HG02852 (cell line): ENCODE measurements at regions not wholly inside any gene's neighbourhood (a gene's known extent, or its start where the extent isn't known, plus 50 kb on each side); places are given as distances from the start of the nearest gene placed in this dataset.

ENCODE experiments used
- ATAC-seq: cut with Tn5 transposase; IDR thresholded peaks from one replicate; pipeline ENCODE4 v1.9.1; 2021; ENCODE audit warnings: mild to moderate bottlenecking, moderate library complexity; ENCODE audit not compliant: unreplicated experiment

DNA sequence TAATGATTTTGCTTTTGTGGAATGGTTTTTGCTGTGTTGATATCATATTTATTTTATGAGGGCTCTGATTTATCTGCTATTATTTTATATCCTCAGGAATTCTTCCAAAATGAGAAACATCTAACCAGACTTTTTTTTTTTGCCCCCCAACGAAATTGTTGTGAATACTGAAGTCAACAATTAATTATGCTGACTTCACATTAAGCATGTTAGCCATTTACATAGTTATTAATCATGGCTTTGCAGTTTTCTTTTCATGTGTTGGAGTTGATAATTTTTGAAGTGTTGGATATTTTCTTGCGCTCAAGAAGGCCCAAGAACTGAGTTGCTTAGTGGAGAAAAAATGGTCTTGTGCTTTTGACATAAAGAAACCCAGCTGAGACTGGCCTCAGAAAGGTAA is 246.6 kb upstream of the CRY1 start:
- ATAC-seq: no peak

DNA sequence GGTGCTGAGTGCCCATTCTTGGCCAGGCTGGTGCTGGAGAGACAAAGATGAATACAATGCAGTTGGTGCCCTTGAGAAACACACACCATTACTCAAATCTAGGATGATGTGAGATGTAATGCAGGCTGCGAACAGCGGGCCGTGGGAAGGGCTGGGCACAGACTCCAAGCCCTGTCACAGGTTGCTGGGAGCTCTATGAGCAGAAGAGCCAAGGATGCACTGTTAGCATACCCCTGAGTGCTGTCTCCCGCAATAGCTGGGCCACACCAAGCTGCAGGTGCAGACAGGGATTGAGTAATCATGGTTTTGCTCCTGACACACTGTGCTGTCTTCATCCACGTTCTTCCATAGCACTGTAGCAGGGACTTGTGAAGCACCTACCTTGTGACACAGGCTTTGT is 247.5 kb upstream of the CRY1 start:
- ATAC-seq: no peak

DNA sequence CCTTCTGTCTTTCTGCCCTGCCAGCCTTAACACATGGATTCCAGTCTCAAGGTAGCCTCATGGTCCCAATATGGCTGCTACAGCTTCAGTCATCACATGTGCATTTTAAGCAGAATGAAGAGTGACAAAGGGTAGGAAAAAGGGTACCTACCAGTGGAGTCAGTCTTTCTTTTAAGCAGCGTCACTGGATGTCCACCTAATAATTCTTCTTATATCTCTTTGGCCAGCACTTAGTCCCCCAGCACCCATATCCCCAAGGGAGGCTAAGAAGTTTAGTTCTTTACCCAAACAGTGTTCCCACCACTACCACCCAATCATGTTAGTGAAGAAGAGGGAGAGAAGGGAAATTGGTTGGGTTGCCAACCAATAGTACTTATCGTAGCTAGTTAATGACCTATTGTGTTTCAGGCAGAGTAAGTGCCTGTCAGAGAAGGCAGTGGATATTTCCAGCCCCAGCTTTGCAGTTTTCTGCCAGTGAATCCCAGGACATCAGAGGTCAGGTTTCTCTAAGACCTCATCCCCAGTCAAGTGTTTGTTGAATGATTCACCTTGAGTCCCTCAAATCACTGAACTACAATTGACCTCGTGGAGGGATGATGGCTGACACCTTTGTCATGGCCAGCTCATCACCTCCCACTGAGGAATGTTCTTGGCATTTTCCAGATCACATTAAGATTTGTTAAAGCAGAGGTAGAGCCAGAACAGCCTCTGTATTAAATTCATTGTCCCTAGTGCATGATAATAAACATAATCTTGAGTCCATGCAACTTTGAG is 250.9 kb upstream of the CRY1 start:
- ATAC-seq: no peak

DNA sequence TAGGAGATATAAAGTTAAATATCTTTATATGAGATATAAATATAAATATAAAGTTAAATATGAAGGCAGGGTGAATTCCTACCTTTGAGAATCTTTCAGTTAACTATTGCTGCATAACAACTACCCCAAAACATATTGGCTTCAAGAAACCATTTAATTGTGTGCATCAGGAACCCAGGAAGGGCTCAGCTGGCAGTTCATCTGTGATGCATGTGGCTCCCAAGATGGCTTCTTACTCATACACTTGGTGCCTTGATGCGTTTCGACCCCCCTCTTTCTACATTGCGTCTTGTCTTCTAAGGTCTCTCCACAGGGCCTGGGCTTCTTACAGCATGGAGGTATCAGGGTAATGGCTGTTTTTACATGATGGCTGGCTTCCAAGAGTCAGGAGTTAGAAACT is 253.9 kb upstream of the CRY1 start:
- ATAC-seq: no peak

DNA sequence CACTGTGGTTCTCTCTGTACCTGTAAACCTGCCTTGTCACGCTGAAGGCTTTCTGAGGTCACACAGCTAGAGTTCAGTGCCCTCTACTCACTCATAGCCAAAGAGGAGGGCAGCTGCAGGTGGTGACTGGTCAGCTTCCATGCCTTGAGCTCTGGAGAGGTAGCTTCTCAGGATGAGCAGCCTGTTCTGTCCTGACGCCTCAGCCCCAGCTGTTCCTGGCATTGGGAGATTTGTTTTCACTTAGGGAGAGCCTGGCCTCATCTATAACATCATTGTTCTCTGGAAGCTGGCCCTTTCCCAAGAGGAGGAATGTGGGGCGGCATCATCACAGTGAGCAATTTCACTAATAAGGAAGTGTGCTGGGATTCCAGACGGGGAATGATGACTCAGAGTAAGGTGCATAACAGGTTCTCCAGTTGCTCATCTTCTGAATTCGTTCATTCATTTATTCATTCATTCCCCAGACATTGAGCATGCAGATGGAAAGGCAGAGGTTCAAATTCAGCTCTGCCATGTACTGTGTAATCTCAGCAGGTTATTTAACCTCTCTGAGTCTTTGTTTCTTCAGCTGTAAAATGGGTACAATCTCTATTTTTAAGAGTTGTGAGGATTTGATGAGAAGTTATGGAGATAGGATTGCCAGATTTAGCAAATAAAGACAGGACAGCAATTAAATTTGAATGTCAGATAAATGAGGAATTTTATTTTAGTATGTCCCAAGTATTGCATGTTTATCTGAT is 255.8 kb upstream of the CRY1 start:
- no peak for ATAC-seq

DNA sequence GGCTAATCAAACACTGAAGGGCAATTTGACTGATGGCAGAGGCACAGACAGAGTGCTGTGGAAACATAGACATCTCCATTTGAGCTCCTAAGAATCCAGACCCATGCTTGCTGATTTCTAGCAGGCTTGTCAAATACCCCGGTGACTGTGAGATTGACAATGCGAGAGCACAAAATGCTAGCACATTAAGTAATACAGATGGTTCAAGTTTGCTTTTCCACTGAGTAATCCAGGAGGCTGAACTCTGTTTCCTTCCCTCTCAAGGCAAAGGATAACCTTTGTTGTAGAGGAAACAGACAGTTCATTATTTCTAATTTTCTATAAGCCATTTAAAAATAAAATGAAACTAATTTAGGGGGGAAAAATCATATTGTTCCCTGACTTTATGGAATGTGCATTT is 256.5 kb upstream of the CRY1 start:
- ATAC-seq: no peak

DNA sequence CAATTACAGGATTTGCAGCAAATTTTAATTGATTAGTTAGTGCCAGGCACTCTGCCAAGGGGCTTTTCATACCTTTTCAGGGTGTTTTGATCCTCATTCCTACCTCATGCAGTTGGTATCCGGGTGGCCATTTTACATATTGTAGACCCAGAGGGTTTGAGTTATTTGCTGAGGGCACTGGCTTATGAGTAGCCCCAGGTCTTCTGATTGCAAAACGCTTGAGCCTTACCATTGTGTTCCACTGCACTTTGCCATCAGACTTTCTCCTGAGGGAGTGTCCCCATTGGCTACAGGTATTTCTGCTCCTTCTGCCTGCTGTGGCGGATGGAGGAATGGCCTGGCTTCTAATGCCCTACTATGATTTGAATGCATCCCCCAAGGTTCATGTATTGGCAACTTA is 257.8 kb upstream of the CRY1 start:
- ATAC-seq: no peak

DNA sequence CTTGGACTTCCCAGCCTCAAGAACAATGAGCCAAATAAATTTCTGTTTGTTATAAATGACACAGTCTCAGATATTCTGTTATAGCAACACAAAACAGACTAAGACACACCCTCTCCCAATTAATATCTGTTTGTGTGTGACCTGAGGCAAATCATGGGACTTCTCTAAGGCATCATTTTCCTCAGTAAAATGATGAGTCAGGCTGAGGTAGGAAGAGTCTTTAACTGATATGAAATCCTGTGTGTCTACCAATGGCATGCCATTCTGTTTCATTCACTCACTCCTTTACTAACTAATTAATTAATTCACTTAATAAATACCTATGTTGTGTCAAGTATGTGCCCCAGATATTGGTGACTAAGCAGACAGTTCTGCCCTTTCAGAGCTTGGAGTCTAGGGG is 258.4 kb upstream of the CRY1 start:
- no peak for ATAC-seq

DNA sequence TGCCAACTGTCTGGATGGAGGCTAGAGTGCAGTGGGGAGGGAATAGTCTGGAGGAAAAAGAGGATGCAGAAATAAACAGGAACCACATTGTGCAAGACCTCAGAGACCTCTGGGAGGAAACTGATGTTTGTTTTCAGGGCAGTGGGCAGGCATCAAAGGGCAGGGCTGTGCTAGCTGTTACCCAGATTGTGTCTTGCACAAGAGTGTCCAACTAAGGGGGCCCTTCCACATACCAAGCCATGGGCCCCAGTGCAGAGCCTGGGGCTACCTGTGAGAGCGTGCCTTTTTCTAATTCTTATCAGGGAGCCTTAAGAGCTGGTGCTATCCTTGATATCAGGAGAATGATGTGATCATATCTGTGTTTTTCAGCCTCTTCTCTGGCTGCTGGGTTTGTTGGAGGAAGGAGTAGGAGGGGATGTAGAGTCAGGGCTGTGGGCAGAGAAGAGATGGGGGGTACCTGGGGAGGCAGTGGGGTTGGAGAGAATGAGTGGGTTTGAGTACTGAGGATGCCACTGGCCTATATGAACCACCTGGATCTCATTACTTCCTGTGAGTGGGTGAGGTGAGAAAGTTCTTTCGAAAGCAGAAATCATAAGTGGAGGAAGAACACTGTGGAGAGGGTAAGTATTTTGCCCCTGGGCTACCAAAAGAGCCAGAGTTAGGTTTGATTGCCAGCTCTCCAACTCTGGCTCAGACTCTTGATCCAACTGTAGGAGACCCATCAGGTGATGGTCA is 259.2 kb upstream of the CRY1 start:
- no peak for ATAC-seq

DNA sequence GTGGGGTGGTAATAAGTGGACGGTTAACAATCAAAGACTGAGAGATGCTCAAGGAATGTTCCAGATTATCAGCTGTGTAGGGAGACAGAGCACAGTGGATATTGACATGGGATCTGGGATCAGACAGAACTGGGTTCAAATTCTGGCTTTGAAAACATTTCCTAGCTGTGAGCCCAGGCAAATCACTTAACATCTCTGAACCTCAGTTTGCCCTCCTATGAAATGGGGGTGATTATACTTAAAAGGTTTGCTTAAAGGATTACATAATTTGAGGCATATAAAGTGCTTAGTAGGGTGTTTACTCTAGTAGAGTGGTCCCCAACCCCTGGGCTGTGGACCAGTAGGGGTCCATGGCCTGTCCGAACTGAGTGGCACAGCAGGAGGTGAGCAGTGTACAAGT is 260.0 kb upstream of the CRY1 start:
- no peak for ATAC-seq

DNA sequence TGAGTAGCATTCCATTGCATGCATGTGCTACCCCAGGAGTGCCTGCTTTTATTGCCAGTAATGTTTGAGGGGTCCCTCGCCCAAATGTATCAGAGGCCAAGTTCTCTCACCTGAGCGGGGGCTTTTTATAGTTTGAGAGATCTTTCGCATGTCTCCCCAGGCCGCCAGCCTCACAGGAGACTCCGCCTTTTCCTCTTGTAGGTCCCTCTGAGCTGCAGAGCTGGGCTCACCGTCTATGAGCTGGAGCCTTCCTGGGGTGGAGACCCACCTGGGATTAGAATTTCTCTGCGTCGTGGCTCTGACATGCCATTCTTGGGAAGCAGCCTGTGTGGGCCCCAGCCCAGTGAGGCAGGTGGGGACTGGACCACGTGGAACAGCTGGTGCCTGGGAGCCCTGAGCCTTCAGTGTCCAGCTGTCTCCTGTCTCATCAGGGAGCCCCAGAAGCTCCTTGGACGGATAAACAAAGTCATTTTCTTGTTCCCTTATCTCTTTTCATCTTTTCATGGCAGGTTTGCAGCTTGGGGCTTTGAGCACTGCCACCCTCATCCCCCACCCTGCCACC is 261.7 kb upstream of the CRY1 start:
- ATAC-seq: no peak

DNA sequence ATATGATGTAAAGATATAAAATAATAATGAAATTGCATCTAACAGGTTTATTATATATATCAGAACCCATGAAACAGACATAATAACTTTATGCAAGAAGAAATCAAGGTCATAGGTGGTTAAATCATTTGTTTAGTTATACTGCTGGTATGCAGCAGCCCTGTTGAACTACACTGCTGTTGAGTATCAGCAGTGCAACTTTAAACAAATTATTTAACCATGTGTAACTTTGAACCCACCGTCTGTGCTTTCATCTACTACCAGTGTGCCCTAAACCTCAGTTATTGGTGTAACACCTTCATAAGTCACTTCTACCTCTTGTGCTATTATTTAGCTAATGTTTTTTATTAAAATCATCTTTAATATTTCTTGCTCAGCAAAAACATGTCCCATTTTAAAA is 262.3 kb upstream of the CRY1 start:
- ATAC-seq: no peak

DNA sequence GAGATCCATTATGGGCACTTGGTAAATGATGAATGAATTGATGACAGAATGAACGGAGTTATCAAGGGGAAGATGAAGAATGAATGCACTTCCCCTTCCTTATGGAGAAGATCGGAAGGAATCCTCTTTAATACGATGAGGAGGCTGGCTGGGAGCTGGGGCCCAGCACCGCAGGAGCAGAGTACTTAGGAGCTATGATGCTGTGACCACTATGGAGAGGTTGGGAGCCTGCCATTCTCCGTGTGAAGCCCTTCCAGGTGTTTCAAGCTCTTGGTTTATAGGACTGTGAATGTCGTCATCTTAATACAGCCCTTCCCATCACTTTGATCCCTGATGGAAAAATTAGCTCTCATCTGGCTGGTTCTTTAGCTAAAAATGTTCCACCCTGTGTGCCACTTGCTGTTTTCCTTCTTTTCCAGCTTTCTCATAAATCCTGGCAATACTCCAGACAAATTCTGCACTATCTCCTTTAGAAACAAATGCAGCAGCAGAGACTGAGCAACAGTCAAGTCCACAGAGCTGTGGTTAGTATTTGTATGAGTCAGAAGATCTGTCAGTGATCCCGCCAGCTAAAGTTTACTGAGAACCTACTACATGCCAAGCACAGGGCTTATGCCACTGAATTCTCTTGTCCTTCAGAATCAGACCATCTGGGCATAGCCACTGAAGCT is 263.1 kb upstream of the CRY1 start:
- ATAC-seq: no peak

DNA sequence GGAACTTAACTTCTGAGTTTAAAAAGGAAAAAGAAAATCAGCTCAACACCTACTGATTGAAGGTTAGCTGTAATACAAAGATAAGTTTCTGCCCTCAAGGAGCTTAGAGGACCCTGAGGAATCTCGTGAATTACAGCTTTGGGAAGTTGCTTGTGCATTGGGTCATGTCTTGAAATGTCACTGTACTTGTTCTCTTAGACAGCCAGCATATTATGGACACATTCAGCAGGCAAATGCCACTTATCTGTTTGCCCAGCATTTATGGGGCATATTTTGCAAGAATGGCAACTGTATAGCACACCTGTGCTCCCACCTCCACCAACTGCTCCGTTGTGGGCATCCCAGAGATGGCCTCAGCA is 263.6 kb upstream of the CRY1 start:
- no peak for ATAC-seq

DNA sequence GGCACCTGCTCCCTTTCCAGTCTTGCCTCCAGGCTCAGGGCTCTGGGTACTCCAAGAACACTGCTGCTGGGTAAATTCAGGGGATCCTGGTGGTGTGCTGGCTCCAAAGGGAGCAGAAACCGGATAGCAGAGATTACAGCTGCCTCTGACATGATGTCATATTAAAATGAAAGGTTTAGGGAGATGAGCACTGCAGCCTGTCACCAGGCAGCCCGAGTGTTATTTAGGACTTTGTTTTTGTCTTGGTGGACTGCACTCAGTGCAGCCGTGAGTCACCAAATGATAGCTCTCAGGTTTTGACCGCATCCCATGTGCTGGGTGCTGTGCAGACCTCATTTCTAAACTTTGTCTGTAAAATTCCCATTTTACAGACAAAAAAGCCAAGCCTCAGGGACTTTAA is 266.0 kb upstream of the CRY1 start:
- ATAC-seq: no peak

DNA sequence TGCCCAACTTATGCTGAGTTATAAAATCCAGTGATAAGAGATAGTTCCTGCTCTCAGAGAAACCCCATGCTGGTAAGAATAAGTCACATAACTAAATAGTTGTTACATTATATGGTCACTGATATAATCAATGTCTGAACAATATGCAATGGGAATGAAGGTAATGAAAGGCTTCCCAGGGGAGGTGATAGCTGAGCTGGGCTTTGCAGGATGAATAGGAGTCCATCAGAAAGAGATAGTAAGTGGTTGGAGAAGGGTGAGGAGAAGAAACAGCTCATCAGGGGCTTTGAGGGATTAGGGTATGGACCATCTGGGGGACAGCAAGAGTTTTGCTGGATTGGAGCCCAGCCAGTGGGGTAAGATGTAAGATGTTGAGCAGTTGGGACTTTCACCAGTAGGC is 266.7 kb upstream of the CRY1 start:
- ATAC-seq: no peak

DNA sequence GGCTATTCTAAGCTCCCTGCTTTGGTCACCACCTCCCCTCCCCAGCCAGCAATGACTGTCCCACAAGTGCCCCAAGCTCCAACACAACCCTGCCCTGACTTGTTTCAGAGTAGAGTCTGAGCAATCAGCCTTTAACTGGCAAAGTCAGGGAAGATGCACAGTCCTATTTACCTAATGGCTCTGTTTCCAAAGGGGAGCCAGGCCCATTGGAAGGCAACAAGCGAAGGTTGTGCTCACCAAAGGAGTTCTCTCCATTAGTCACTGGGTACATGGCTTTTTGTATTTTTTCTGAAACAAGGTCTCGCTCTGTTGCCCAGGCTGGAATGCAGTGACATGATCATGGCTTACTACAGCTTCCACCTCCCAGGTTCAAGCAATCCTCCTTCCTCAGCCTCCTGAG is 267.1 kb upstream of the CRY1 start:
- ATAC-seq: no peak

DNA sequence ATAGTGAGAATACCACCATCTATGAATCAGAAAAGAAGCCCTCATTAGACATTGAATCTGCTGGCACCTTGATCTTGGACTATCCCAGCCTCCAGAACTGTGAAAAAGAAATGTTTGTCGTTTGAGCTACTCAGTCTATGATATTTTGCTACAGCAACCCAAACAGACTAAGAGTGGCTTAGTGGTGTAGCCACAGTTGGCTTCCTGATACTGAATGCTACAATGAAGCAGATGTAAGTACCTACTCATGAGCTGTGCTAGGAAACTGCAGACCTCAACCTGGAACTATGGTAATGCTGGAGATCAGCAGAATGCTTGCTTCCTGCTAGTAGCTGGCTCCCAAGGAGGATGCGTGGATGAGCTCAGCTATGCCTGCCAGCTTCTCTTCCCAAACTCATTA is 268.6 kb upstream of the CRY1 start:
- ATAC-seq: no peak

DNA sequence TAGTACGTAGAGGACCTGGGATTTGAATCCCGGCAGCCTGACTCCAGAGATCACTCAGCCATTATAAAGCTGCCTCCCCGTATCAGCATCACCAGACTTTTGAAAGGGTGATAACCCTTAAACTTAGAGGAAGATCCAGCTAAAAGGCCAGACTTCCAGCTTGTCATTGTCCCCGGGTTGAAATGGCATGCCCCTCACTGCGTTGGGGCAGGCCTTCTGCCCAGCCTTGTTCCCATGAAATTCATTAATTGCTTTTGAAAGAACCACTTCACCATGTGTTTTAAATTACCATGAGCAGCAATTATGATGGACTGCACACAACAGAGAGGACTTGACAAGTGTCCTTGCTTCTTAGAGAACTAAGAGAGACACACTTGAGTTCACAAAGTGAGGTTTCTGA is 269.6 kb upstream of the CRY1 start:
- no peak for ATAC-seq

DNA sequence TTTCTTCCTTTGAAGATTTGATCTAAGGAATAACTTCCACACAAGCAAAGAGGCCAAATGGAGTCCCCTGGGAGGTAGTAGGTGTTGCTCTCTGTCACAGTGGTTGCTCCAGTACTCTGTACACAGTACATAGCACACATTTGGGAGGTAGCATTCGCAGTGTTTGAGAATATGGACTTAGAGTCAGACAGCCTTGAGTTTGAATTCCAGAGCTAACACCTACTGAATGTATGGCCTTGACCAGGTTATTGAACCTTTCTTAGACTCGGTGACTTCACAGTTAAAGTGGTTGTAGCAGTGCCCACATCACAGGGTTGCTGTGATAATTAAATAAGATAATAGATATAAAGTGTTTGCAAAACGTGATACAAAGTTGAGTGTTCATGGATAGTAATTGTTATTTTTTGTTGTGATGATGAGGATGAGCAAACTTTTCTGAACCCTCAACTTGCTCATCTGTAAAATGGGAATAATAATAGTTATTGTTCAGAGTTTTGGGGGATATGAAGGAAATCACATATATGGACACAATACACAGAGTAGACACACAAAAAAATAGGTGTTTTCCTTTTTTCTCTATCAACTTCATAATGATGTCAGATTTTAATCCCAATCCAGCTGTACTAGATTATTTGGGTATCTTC is 271.6 kb upstream of the CRY1 start:
- no peak for ATAC-seq

DNA sequence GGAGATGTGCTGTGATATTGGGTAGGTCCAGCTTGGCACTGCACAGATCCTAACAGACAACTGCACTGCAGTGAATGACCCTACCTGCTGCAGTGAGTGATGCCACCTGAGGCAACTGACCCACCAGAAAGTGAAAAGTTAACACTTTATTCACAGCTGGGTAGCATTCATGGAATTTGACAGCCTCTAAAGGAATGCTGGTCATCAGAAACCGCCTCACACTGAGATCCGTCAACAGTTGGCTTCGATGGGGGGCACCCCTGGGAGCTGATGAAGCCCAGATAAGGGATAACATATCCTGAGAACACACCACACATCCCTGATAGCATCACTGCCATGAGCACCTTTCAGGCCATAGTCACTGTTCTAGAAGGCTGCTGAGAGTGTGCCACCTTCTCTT is 272.4 kb upstream of the CRY1 start:
- ATAC-seq: no peak
